ENCODE measurements at regions not wholly inside any gene's neighbourhood (a gene's known extent, or its start where the extent isn't known, plus 50 kb on each side); places are given as distances from the start of the nearest gene placed in this dataset.
"Not testable (repeated sequence)": the region's sequence is repeated elsewhere in the genome, so short reads cannot be mapped to it uniquely, and the experiment has no call there.

GRCh38 chr6:105691081-105691480 is 288.2 kb upstream of the PREP start:
- no peak for DNase-seq

GRCh38 chr6:105688573-105688972 is 285.7 kb upstream of the PREP start:
- DNase-seq: no peak

DNA sequence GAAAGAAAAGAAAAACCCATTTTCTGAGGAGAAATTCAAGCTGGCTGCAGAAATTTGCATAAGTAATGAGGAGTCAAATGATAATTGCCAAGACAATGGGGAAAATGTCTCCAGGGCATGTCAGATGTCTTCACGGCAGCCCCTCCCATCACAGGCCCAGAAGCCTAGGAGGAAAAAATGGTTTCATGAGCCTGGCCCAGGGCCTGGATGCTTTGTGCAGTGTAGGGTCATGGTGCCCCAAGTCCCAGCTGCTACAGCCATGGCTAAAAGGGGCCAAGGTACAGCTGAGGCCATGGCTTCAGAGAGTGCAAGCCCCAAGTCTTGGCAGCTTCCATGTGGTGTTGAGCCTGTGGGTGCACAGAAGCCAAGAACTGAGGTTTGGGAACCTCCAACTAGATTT is 283.9 kb upstream of the PREP start:
- not testable (repeated sequence) for DNase-seq

DNA sequence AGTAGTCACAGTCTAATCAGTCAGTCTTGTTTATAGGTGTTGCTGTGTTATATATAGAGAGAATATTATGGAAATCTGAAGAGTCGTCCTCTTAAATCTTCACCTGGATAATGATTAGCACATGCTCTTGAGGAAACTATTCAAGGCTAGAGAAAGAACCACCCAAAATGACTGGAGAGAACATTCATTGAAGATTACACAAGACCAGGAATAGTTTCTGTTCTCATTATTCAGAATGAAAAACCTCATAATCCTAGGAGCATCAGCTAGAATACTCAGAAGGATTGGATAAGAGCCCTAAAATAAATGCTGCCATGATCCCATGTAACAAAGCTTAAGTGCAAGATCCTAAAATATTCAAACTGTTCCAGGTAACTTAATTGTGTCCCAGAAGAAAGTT is 278.2 kb upstream of the PREP start:
- no peak for DNase-seq

- DNase-seq: no peak
These were observed 277.2 kb upstream of the PREP start for GRCh38 chr6:105680131-105680530.

GRCh38 chr6:105678516-105678915 is 275.6 kb upstream of the PREP start:
- DNase-seq: no peak

DNA sequence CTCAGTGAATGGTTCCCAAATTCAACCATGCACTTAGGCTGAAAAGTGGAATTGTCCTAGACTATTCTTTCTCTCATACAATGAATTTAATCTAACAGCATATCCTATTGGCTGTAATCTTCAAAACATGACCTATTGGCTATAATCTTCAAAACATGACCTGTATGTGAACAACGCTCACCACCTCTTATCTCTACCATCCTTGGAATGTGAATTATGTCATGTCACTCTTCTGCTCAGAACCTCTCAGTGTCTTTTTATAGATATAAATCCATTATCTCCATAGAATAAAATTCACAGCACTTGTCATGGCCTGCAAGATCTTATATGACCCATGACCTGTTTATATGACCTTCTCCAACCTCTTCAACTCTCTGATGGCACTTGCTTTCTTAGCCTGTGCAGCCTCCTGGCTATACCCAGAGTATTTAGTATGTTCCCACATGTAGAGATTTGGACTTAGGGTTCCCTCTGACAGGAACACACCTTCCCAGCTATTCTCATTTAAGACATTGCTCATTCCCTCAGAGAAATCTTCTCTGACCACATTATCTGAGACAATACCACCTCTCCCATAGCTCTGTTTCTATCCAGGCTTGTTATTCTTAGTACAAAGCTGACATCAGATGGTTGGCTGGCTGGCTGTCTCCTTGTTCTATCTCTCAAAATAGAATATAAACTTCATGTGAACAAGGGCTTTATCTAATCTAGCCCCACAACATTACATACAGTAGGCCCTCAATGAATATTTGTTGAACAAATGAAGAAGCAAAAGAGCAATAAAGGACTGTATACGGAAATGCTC is 275.0 kb upstream of the PREP start:
- no peak for DNase-seq

DNA sequence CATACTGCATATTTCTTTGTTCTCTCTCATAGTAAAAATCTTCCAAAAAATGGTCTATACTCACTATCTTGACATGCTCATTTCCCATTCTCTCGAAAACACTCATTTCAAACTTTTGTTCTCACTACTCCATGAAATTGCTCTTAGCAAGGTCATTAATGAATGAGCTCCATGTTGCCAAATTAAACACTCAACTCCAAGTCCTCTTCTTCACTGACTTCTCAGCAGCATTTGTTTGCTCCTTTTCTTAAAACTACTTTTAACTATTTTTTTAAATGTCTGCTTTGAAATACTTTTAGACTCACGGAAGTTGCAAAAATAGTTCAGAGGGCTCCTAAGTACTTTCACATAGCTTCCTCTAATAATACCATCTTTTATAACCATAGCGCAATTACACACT is 274.0 kb upstream of the PREP start:
- DNase-seq: no peak

DNA sequence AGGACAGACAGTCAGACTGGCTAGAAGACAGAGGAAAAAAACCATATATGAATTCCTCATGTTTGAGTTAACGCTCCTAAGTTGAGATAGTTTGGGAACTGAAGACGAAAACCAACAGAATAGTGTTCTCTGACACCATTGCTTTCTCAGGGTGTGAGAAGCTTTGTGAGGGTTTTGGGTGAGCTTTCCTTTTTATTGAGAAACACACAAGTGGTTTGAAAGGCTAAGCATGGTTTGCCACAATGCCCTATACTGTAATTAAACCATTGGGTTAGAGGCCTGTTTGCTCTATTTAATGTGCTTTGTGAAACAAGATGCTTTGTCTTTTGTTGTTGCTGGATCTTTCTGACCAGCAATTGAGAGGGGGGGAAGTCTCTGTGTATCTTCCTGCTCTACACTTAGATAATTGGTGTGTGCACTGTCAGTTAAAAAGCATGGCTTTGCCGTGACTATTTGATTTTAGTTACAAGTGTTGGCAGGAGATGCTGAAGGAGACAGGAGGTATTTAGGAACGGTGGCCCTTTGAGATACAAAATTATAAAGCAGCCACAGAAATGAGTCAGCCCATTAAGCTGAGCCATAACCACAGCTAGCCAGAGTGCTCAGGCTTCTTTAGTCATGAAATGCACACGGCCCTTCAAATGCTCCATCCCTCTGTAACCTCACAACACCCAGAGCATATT is 273.0 kb upstream of the PREP start:
- no peak for DNase-seq

GRCh38 chr6:105672856-105673538 is 270.1 kb upstream of the PREP start:
- not testable (repeated sequence) for DNase-seq

GRCh38 chr6:105669232-105669631 is 266.4 kb upstream of the PREP start:
- DNase-seq: no peak

- DNase-seq: no peak
These were observed 264.2 kb upstream of the PREP start for GRCh38 chr6:105667056-105667455.

DNA sequence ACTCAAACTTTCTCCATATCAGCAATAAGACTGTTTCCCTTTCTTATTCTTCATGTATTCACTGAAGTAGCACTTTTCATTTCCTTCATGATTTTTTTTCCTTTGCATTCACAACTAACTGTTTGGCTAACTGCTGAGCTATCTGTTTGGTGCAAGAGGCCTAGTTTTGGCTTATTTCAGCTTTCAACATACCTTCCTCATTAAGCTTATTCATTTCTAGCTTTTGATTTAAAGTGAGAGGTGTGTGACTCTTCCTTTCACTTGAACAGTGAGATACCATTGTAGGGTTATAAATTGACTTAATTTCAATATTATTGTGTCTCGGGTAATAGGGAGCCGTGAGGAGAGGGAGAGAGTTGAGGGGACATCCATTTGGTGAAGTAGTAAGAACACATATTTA is 262.0 kb upstream of the PREP start:
- DNase-seq: no peak

DNA sequence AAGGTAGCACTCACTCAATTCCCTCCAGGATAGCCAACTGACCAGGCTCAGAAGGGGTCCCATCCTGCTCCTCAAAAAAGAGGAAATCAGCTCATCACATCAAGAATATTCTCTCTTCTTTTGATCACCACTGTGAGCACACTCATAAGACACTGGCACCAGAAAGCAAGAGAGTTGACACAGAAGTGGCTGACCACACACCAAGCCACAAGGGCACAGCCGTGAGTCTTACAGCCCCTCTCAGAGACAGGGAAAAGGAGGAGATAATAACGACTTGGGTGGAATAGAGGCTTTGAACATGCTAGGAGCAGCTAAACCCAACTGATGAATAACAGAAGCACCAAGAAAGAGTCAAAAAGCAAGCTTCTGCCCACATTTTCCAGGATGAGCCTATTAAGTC is 249.1 kb upstream of the PREP start:
- DNase-seq: peak; percentile 42

DNA sequence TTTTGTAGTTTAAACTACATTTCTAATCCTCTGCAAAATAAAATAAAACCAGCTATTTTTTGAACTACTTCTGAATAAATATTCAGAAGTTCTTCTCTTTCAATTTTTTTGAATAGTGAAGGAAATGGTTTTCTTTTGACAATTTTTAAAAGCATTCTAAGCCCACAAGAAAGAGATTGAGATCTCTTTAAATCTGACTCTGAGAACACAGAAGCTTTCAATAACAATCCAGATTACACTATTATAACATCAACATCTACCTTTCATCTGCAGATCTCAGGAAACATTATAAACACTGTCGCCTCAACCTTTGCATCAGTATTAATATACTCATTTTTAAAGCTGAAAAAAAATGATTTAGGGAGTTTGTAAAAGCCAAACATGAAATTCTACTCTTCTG is 247.5 kb upstream of the PREP start:
- no peak for DNase-seq

GRCh38 chr6:105649192-105649591 is 246.3 kb upstream of the PREP start:
- DNase-seq: no peak

- no peak for DNase-seq
These were observed 245.4 kb upstream of the PREP start for GRCh38 chr6:105648276-105648675.

DNA sequence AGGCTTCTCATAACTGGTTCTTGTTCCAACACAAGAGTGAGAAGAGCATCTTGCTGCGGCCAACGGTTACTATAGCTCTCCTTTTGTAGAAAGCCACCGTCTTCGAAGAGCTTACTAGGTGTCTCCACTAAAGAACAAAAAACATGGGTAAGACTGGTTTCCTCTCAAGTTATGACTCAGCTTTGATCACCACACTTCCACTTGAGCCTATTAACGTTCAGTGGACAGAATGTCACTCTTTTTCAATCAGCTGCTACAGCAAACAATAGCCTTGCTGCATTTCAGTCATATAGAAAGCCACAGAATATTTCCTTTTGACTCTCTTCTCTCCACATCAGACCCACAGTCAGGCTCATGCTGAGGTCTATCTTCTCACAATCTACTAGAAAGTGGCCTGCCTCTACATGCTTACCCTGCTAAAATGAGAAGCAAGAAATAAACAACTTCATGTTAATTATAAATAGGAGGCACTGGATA is 243.5 kb upstream of the PREP start:
- DNase-seq: peak; percentile 50

DNA sequence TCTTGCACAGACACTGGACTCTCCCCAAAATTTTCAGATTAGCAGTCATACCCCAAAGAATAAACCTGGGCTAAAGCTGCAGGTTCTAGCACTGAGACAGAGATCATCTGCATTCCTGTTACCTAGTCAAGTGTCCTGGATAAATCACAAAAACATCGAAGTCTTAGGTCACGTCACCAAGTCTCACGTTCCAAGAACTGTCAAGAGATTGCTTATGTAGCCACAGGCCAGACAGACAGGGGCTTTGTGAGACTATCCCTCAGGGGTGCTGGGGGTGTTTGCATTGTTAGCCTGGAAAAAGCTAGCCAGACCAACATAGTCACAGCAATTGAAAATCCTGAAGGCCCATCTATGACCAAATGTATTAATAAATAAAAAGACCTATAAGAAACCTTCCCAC is 243.1 kb upstream of the PREP start:
- DNase-seq: no peak

- no peak for DNase-seq
These were observed 242.3 kb upstream of the PREP start for GRCh38 chr6:105645156-105645555.

- no peak for DNase-seq
These were observed 241.8 kb upstream of the PREP start for GRCh38 chr6:105644691-105645090.

DNA sequence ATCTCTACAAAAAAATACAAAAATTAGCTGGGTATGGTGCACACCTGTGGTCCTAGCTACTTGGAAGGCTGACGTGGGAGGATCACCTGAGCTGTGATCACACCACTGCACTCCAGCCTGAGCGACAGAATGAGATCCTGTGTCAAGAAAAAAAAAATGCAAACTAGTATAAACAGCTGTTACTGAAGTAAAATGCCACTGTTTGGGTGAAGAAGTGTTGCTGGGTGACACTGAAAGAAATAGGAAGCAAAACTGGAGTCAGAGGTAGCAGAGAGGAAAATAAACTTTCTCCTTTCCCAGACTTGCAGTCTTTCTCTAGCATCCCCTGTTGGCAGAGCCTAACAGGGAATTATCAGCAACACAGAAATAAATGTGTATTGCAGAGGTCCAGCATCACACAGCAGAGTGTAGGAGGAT is 241.2 kb upstream of the PREP start:
- DNase-seq: no peak

DNA sequence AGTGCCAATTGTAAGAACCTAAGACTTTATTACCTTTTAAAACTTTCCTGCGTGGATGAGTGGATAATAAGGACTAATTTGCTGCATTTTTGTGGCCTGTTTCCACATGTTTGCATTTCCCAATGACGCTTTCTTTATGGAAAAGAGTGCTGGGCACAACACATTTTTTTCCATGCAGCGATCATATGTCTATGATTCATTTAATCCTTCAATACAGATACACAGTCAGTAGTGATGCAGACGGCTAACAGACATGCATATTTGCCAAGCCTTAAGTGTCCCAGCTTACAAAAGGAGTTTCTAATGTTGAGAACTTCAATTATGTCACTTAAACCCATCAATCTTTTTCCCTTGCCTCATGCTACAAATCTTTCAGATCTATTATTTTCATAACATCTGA is 239.8 kb upstream of the PREP start:
- no peak for DNase-seq

GRCh38 chr6:105641504-105641903 is 238.6 kb upstream of the PREP start:
- no peak for DNase-seq
